ENCODE measurements at regions not wholly inside any gene's neighbourhood (a gene's known extent, or its start where the extent isn't known, plus 50 kb on each side); places are given as distances from the start of the nearest gene placed in this dataset.

DNA sequence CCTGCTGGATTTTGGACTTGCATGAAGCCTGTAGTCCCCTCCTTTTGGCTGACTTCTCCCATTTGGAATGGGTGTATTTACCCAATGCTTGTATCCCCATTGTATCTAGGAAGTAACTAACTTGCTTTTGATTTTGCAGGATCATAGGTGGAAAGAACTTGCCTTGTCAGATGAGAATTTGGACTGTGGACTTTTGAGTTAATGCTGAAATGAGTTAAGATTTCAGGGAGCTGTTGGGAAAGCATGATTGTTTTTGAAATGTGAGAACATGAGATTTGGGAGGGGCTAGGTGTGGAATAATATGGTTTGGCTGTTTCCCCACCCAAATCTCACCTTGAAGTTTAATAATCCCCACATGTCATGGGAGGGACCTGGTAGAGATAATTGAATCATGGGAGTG is 189.6 kb upstream of the CDKN2B start:
- peaks cover 1% of the 10 kb centered on the region for H3K27me3 ChIP-seq (ENCODE audit: control insufficient read depth, insufficient read depth, low read length)
- no peak overlapping the region for H3K27ac ChIP-seq (ENCODE audit: insufficient read depth, low read length, poor library complexity, severe bottlenecking)
- peaks cover 0 to 6% (median 0%) of the 10 kb centered on the region in 7 donors for H3K9me3 Mint-ChIP-seq
- no peaks in the 10 kb centered on the region for H3K4me1 ChIP-seq (ENCODE audit: control insufficient read depth, insufficient read depth, low read length, poor library complexity, severe bottlenecking)
- DNase-seq, result no peak
- H3K36me3 ChIP-seq (ENCODE audit: control insufficient read depth, insufficient read depth, low read length), result no peaks in the 10 kb centered on the region
- no peaks in the 10 kb centered on the region for H3K36me3 Mint-ChIP-seq
- H3K4me3 ChIP-seq (ENCODE audit: low read depth, low read length), result no peak overlapping the region
- H3K4me1 Mint-ChIP-seq, result peaks cover 0 to 4% (median 4%) of the 10 kb centered on the region in 4 donors
- ATAC-seq (ENCODE audit: low read depth in 2 of 2), result no peak
- peaks cover 6% of the 10 kb centered on the region for H3K27me3 Mint-ChIP-seq
- no peak overlapping the region for H3K27ac Mint-ChIP-seq
- no peaks in the 10 kb centered on the region for H3K9me3 ChIP-seq (ENCODE audit: control insufficient read depth in 2 of 2, low read length in 2 of 2)
- H3K4me3 Mint-ChIP-seq, result no peak overlapping the region

DNA sequence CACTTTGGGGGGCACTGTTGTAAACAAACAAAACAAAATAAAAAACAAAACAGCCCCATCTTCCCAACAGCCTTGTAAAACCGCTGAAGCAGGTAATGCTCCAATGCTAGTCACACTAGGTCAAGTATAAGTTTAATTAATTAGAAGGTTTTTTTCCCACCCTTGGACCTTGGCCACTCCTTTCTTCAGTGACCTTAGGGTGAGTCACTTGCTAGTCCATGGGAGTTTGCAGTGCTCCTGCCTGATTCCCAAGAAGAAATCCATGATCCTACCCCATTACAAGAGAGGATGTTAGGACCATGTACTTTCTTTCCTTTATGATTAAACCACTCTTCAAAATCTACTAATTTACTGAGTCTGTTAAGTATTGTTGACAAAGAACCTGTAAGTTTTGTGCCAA is 192.2 kb upstream of the CDKN2B start:
- Mint-ChIP-seq H3K4me1 (peaks cover 0 to 7% (median 5%) of the 10 kb centered on the region in 4 donors), H3K4me3 (no peak overlapping the region), H3K36me3 (no peaks in the 10 kb centered on the region), H3K27me3 (no peaks in the 10 kb centered on the region), H3K9me3 (peaks cover 0 to 6% (median 0%) of the 10 kb centered on the region in 7 donors), H3K27ac (no peak overlapping the region)
- no peak overlapping the region for H3K4me3 ChIP-seq (ENCODE audit: low read depth, low read length)
- peaks cover 1% of the 10 kb centered on the region for H3K27me3 ChIP-seq (ENCODE audit: control insufficient read depth, insufficient read depth, low read length)
- no peaks in the 10 kb centered on the region for H3K4me1 ChIP-seq (ENCODE audit: control insufficient read depth, insufficient read depth, low read length, poor library complexity, severe bottlenecking)
- H3K36me3 ChIP-seq (ENCODE audit: control insufficient read depth, insufficient read depth, low read length), result no peaks in the 10 kb centered on the region
- no peak for ATAC-seq (ENCODE audit: low read depth in 2 of 2)
- H3K9me3 ChIP-seq (ENCODE audit: control insufficient read depth in 2 of 2, low read length in 2 of 2), result no peaks in the 10 kb centered on the region
- no peak overlapping the region for H3K27ac ChIP-seq (ENCODE audit: insufficient read depth, low read length, poor library complexity, severe bottlenecking)
- no peak for DNase-seq

GRCh38 chr9:22203371-22204138 is 194.4 kb upstream of the CDKN2B start:
- ATAC-seq (ENCODE audit: low read depth in 2 of 2) (no peak), DNase-seq (peak in 1 of 3 donors; percentile 39)
- Mint-ChIP-seq H3K27ac (no peak overlapping the region), H3K9me3 (peaks cover 0 to 2% (median 0%) of the 10 kb centered on the region in 7 donors), H3K36me3 (no peaks in the 10 kb centered on the region), H3K4me3 (no peak overlapping the region), H3K4me1 (peaks cover 5 to 11% (median 8%) of the 10 kb centered on the region in 4 donors), H3K27me3 (no peaks in the 10 kb centered on the region)
- Histone ChIP-seq H3K4me1 (ENCODE audit: control insufficient read depth, insufficient read depth, low read length, poor library complexity, severe bottlenecking) (peaks cover 4% of the 10 kb centered on the region), H3K4me3 (ENCODE audit: low read depth, low read length) (no peak overlapping the region), H3K9me3 (ENCODE audit: control insufficient read depth in 2 of 2, low read length in 2 of 2) (no peaks in the 10 kb centered on the region), H3K36me3 (ENCODE audit: control insufficient read depth, insufficient read depth, low read length) (no peaks in the 10 kb centered on the region), H3K27ac (ENCODE audit: insufficient read depth, low read length, poor library complexity, severe bottlenecking) (no peak overlapping the region), H3K27me3 (ENCODE audit: control insufficient read depth, insufficient read depth, low read length) (peaks cover 1% of the 10 kb centered on the region)

DNA sequence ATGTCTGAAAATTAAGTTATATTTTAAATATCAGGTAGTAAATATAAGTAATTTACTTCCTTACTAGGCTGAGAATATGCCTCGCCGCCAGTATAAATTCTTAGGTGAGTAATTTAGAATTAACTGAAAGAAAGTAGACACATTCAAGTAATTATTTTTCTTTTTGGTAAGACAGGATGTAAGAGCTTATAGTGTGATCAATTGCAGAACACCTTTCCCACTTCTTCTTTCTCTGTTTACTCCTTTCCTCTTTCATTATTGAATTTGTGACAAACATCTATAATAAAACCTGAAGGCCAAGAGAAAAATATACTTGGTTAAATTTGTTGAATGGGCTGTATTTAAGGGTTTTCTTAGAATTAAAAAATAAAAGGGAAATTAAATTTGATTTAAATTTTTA is 195.1 kb upstream of the CDKN2B start:
- Histone ChIP-seq H3K4me1 (ENCODE audit: control insufficient read depth, insufficient read depth, low read length, poor library complexity, severe bottlenecking) (peaks cover 10% of the 10 kb centered on the region), H3K27me3 (ENCODE audit: control insufficient read depth, insufficient read depth, low read length) (peaks cover 1% of the 10 kb centered on the region), H3K36me3 (ENCODE audit: control insufficient read depth, insufficient read depth, low read length) (no peaks in the 10 kb centered on the region), H3K4me3 (ENCODE audit: low read depth, low read length) (no peak overlapping the region), H3K27ac (ENCODE audit: insufficient read depth, low read length, poor library complexity, severe bottlenecking) (no peak overlapping the region), H3K9me3 (ENCODE audit: control insufficient read depth in 2 of 2, low read length in 2 of 2) (no peaks in the 10 kb centered on the region)
- ATAC-seq (ENCODE audit: low read depth in 2 of 2), result no peak
- peaks cover 0 to 2% (median 0%) of the 10 kb centered on the region in 7 donors for H3K9me3 Mint-ChIP-seq
- no peak overlapping the region for H3K4me3 Mint-ChIP-seq
- no peak for DNase-seq
- H3K36me3 Mint-ChIP-seq, result no peaks in the 10 kb centered on the region
- no peaks in the 10 kb centered on the region for H3K27me3 Mint-ChIP-seq
- peaks cover 12 to 17% (median 15%) of the 10 kb centered on the region in 4 donors for H3K4me1 Mint-ChIP-seq
- no peak overlapping the region for H3K27ac Mint-ChIP-seq

GRCh38 chr9:22206833-22207232 is 197.7 kb upstream of the CDKN2B start:
- H3K4me1 Mint-ChIP-seq, result peaks cover 16 to 28% (median 21%) of the 10 kb centered on the region in 4 donors
- H3K4me3 ChIP-seq (ENCODE audit: low read depth, low read length), result no peak overlapping the region
- H3K9me3 Mint-ChIP-seq, result peaks cover 0 to 2% (median 0%) of the 10 kb centered on the region in 7 donors
- no peaks in the 10 kb centered on the region for H3K9me3 ChIP-seq (ENCODE audit: control insufficient read depth in 2 of 2, low read length in 2 of 2)
- peaks cover 15% of the 10 kb centered on the region for H3K4me1 ChIP-seq (ENCODE audit: control insufficient read depth, insufficient read depth, low read length, poor library complexity, severe bottlenecking)
- no peaks in the 10 kb centered on the region for H3K36me3 Mint-ChIP-seq
- ATAC-seq (ENCODE audit: low read depth in 2 of 2), result no peak
- H3K4me3 Mint-ChIP-seq, result no peak overlapping the region
- DNase-seq, result no peak
- no peaks in the 10 kb centered on the region for H3K27me3 Mint-ChIP-seq
- no peak overlapping the region for H3K27ac ChIP-seq (ENCODE audit: insufficient read depth, low read length, poor library complexity, severe bottlenecking)
- H3K27ac Mint-ChIP-seq, result no peak overlapping the region
- H3K27me3 ChIP-seq (ENCODE audit: control insufficient read depth, insufficient read depth, low read length), result peaks cover 1% of the 10 kb centered on the region
- no peaks in the 10 kb centered on the region for H3K36me3 ChIP-seq (ENCODE audit: control insufficient read depth, insufficient read depth, low read length)

- Mint-ChIP-seq H3K4me3 (peak overlapping the region; percentile 34 to 91 (median 85)), H3K9me3 (no peaks in the 10 kb centered on the region), H3K27me3 (no peaks in the 10 kb centered on the region), H3K36me3 (no peaks in the 10 kb centered on the region), H3K27ac (peak overlapping the region; percentile 50 to 91 (median 83)), H3K4me1 (peaks cover 12 to 41% (median 22%) of the 10 kb centered on the region in 4 donors)
- Histone ChIP-seq H3K27ac (ENCODE audit: insufficient read depth, low read length, poor library complexity, severe bottlenecking) (no peak overlapping the region), H3K27me3 (ENCODE audit: control insufficient read depth, insufficient read depth, low read length) (no peaks in the 10 kb centered on the region), H3K9me3 (ENCODE audit: control insufficient read depth in 2 of 2, low read length in 2 of 2) (no peaks in the 10 kb centered on the region), H3K36me3 (ENCODE audit: control insufficient read depth, insufficient read depth, low read length) (no peaks in the 10 kb centered on the region), H3K4me3 (ENCODE audit: low read depth, low read length) (peak overlapping the region; percentile 76), H3K4me1 (ENCODE audit: control insufficient read depth, insufficient read depth, low read length, poor library complexity, severe bottlenecking) (peaks cover 15% of the 10 kb centered on the region)
- ATAC-seq (ENCODE audit: low read depth in 2 of 2), result peak; percentile 63 to 64
- peak in 2 of 3 donors; percentile 6 to 82 for DNase-seq
Observed at GRCh38 chr9:22208846-22209585, 199.9 kb upstream of the CDKN2B start.

GRCh38 chr9:22210262-22210661 is 201.2 kb upstream of the CDKN2B start:
- H3K4me1 ChIP-seq (ENCODE audit: control insufficient read depth, insufficient read depth, low read length, poor library complexity, severe bottlenecking), result peaks cover 15% of the 10 kb centered on the region
- H3K9me3 Mint-ChIP-seq, result no peaks in the 10 kb centered on the region
- H3K27ac ChIP-seq (ENCODE audit: insufficient read depth, low read length, poor library complexity, severe bottlenecking), result no peak overlapping the region
- no peak overlapping the region for H3K4me3 ChIP-seq (ENCODE audit: low read depth, low read length)
- no peaks in the 10 kb centered on the region for H3K27me3 Mint-ChIP-seq
- no peaks in the 10 kb centered on the region for H3K36me3 Mint-ChIP-seq
- no peaks in the 10 kb centered on the region for H3K9me3 ChIP-seq (ENCODE audit: control insufficient read depth in 2 of 2, low read length in 2 of 2)
- no peaks in the 10 kb centered on the region for H3K27me3 ChIP-seq (ENCODE audit: control insufficient read depth, insufficient read depth, low read length)
- no peak overlapping the region for H3K4me3 Mint-ChIP-seq
- no peaks in the 10 kb centered on the region for H3K36me3 ChIP-seq (ENCODE audit: control insufficient read depth, insufficient read depth, low read length)
- no peak for ATAC-seq (ENCODE audit: low read depth in 2 of 2)
- peaks cover 16 to 50% (median 23%) of the 10 kb centered on the region in 4 donors for H3K4me1 Mint-ChIP-seq
- no peak overlapping the region for H3K27ac Mint-ChIP-seq
- peak in 1 of 3 donors; percentile 45 for DNase-seq
